ENCODE measurements at regions not wholly inside any gene's neighbourhood (a gene's known extent, or its start where the extent isn't known, plus 50 kb on each side); places are given as distances from the start of the nearest gene placed in this dataset.

DNA sequence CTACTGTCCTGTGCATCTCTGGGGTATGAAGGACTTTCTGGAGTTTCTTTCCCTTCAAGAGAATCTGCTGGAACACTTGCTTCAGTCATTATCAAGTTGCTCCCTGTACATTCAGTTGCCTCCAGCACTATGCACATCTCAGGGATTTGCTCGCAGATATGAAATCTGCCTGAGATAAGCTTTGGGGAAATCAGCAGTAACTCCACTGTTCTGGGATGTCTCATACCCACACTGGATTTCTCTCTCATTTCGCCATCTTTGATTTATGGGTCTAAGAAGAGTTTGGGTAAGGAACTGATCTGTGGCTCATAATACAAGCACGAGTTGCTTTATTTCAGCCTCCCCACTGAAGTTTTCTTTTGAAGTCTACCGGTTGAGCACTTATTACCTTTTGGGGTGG lies 585.6 kb downstream of the PSAT1 start:
- no peak for DNase-seq (ENCODE audit: low read depth, low spot score)
- H3K27ac ChIP-seq (ENCODE audit: low read depth, low read length) = no peak overlapping the region
- no peak overlapping the region for H3K4me3 ChIP-seq (ENCODE audit: low read depth, low read length)
- ChIA-PET POLR2A (no interaction called here), CTCF (interaction anchor here (0.8 kb wide), 2 partner anchors 208 to 443 kb away, joined by 3 to 6 read pairs; no protein-coding TSS in a partner anchor)
- no peaks in the 10 kb centered on the region for H3K27me3 ChIP-seq (ENCODE audit: control insufficient read depth, insufficient read depth, low read length)
- TF ChIP-seq, protein P1, sequence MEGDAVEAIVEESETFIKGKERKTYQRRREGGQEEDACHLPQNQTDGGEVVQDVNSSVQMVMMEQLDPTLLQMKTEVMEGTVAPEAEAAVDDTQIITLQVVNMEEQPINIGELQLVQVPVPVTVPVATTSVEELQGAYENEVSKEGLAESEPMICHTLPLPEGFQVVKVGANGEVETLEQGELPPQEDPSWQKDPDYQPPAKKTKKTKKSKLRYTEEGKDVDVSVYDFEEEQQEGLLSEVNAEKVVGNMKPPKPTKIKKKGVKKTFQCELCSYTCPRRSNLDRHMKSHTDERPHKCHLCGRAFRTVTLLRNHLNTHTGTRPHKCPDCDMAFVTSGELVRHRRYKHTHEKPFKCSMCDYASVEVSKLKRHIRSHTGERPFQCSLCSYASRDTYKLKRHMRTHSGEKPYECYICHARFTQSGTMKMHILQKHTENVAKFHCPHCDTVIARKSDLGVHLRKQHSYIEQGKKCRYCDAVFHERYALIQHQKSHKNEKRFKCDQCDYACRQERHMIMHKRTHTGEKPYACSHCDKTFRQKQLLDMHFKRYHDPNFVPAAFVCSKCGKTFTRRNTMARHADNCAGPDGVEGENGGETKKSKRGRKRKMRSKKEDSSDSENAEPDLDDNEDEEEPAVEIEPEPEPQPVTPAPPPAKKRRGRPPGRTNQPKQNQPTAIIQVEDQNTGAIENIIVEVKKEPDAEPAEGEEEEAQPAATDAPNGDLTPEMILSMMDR (IDR thresholded peaks at IDR 0.05; ENCODE audit: low read depth, low read length) = no peak
- no peaks in the 10 kb centered on the region for H3K9me3 ChIP-seq (ENCODE audit: control insufficient read depth, insufficient read depth, low read length)

DNA sequence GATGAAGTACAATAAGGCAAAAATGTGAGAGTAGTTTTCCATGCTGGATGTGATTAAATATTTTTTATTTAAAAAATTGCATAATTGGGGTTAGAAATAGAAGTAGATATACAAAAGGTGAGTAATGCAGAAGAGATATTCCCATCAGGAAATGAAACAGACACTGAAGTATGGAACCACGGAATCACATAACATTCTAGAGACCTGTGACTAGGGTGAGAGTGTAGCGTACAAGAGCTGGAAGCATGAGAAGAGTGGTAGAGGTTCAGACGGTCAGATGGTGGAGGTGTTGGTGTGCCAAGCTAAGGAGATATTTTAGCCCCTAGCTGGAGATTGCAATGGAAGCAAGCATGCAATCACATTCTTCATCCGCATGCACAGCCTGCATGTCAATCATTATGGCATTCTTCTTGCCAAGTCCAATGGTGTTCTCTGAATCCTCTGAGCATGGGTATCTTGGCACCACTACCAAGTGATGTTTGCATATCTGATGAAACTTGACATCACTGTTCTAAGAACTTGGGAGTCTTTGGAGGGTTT lies 587.8 kb downstream of the PSAT1 start:
- no peaks in the 10 kb centered on the region for H3K9me3 ChIP-seq (ENCODE audit: control insufficient read depth, insufficient read depth, low read length)
- TF ChIP-seq, protein P1 (IDR thresholded peaks at IDR 0.05; ENCODE audit: low read depth, low read length) = no peak
- H3K27me3 ChIP-seq (ENCODE audit: control insufficient read depth, insufficient read depth, low read length) = no peaks in the 10 kb centered on the region
- no peak overlapping the region for H3K4me3 ChIP-seq (ENCODE audit: low read depth, low read length)
- POLR2A ChIA-PET = no interaction called here
- no peak overlapping the region for H3K27ac ChIP-seq (ENCODE audit: low read depth, low read length)
- CTCF ChIA-PET = no interaction called here
- DNase-seq (ENCODE audit: low read depth, low spot score) = no peak

DNA sequence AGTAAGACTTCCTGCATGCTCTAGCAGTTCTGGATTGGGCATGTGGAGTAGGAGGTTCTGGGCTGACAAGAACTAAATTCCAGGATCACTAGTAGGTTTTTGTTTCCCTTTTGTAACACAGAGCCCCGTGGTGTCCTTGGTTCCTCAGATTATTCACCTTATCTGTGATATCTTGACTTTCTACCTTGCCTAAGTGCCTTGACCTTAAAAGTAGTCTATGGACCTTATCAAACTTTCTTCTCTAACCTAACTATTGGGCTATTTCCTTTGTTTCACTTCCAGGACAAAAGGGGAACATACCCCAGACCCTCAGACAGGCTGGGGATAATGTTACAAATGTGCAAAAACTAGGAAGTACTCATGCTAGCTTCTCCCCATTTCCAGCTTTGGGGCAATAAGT lies 595.3 kb downstream of the PSAT1 start:
- Histone ChIP-seq H3K27me3 (ENCODE audit: control insufficient read depth, insufficient read depth, low read length) (no peaks in the 10 kb centered on the region), H3K4me3 (ENCODE audit: low read depth, low read length) (no peak overlapping the region), H3K27ac (ENCODE audit: low read depth, low read length) (no peak overlapping the region), H3K9me3 (ENCODE audit: control insufficient read depth, insufficient read depth, low read length) (peaks cover 3% of the 10 kb centered on the region; the same call in 1 of the 2 replicates)
- TF ChIP-seq, protein P1 (IDR thresholded peaks at IDR 0.05; ENCODE audit: low read depth, low read length) = no peak
- no peak for DNase-seq (ENCODE audit: low read depth, low spot score)
- ChIA-PET POLR2A (interaction anchor here (0.5 kb wide), 1 partner anchor 136 kb away, joined by 3 read pairs; no protein-coding TSS in a partner anchor), CTCF (no interaction called here)

DNA sequence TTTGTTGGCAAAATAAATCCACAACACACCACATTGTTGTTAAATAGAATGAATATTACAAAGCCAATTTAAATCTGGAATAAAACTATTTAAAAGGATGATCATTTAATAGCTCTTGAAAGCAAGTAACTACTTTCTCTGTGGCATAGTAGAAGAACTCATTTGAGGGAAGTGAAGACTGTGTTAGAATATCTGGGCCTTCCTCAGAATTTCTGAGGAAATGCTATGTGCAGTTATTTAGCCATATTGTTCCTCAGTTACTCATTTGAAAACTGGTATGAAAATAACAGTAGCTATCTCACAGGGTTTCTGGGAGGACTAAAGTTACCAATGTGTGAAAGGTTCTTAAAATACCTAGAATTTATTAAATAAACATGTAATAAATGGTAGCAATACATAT lies 595.8 kb downstream of the PSAT1 start:
- TF ChIP-seq, protein P1 (IDR thresholded peaks at IDR 0.05; ENCODE audit: low read depth, low read length) = no peak
- Histone ChIP-seq H3K9me3 (ENCODE audit: control insufficient read depth, insufficient read depth, low read length) (peaks cover 3% of the 10 kb centered on the region; the same call in 1 of the 2 replicates), H3K27me3 (ENCODE audit: control insufficient read depth, insufficient read depth, low read length) (no peaks in the 10 kb centered on the region), H3K27ac (ENCODE audit: low read depth, low read length) (no peak overlapping the region), H3K4me3 (ENCODE audit: low read depth, low read length) (no peak overlapping the region)
- POLR2A ChIA-PET = interaction anchor here (0.5 kb wide), 1 partner anchor 135 kb away, joined by 3 read pairs; no protein-coding TSS in a partner anchor
- CTCF ChIA-PET = interaction anchor here (0.6 kb wide), 1 partner anchor 130 kb away, joined by 3 read pairs; no protein-coding TSS in a partner anchor
- DNase-seq (ENCODE audit: low read depth, low spot score) = no peak

DNA sequence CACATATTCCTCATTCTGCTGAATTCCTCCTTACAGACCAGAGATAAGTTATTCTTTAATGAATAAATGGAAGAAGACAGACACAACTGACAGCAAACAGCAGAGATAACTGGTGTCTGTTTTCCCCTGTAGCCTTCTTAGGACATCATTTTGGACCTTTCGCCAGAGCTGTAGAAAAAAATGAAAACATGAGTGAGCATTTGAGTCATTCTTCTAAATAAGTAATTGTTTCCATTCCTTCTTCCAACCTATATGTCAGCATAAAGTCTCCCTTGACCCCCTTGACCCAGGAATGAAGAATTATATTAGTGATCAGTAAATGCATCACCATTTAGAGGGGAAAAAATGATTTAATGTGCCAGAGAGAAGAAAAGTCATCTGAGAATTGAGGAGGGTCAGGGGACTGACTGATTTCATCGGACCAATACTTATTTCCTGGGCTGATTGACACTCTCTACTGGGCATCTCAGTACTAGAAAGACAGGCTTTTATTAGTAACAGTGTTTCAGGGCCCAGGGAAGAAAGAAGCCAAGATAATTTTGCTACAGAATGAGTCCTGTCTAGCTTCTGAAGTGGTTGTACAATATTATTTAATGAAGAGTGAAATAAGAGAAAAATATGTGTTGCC lies 597.0 kb downstream of the PSAT1 start:
- ChIA-PET POLR2A (no interaction called here), CTCF (no interaction called here)
- no peak overlapping the region for H3K4me3 ChIP-seq (ENCODE audit: low read depth, low read length)
- DNase-seq (ENCODE audit: low read depth, low spot score) = no peak
- H3K9me3 ChIP-seq (ENCODE audit: control insufficient read depth, insufficient read depth, low read length) = peaks cover 3% of the 10 kb centered on the region; the same call in 1 of the 2 replicates
- TF ChIP-seq, protein P1 (IDR thresholded peaks at IDR 0.05; ENCODE audit: low read depth, low read length) = no peak
- no peak overlapping the region for H3K27ac ChIP-seq (ENCODE audit: low read depth, low read length)
- no peaks in the 10 kb centered on the region for H3K27me3 ChIP-seq (ENCODE audit: control insufficient read depth, insufficient read depth, low read length)
